NCI-H460 (cell line): ENCODE measurements at regions not wholly inside any gene's neighbourhood (a gene's known extent, or its start where the extent isn't known, plus 50 kb on each side); places are given as distances from the start of the nearest gene placed in this dataset.
"Not testable (repeated sequence)": the region's sequence is repeated elsewhere in the genome, so short reads cannot be mapped to it uniquely, and the experiment has no call there.

Experiments used
- DNase-seq: peaks from one replicate; pipeline ENCODE4 v3.0.0-alpha.2; 2016; ENCODE audit warnings: low read depth; ENCODE audit errors: extremely low read depth

DNA sequence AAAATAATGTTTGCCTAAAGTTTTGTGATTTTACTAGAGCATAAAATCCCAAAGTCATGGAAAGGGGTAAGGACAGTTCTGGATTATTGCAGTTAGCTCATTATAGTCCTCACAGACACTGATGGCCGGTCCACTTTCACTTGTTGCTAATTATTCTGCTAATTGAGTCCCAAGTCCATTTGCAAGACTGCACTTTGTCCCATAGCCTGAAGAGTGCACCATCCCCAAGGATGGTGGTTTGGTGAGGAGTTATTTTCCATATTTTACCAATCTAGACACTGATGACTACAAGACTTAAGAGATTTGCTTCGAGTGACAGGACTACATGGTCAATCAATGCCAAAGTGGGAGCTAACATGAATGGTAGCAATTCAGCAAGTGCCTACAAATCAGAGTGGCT lies 181.8 kb upstream of the CACNA2D1 start:
- no peak for DNase-seq

DNA sequence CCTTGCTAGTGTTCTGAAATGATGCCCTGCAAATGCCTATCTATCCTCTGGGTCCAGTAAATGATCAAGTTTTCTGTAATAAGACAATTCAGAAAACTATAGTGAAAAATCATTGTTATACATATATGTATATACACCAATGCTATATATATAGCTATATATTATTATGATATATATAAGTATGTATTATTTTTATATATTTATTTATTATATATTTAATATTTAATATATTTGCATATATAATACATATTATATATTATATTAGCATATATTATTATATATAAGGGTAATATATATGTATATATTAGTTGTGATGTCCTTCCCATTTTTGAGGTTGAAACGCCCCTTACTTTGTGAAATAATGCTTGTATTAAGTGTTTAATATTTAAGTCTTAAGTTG lies 181.4 kb upstream of the CACNA2D1 start:
- no peak for DNase-seq

DNA sequence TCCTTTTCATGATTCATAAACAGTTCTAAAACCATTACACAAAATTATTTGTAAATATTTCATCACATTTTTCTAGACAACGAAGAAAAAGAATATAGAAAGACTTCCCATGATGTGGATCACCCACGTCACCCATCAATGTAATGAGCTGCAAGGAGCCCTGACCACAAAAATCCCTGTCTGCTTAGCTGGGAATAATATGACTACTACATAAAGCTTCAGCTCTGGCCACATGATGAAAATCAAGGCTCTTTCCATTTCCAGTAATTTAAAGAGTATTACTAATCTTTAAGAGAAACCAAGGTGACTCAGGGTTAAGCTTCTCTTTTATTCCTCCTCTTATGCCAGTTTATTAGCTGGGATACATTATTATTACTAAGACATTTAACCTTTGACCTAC lies 180.8 kb upstream of the CACNA2D1 start:
- no peak for DNase-seq

DNA sequence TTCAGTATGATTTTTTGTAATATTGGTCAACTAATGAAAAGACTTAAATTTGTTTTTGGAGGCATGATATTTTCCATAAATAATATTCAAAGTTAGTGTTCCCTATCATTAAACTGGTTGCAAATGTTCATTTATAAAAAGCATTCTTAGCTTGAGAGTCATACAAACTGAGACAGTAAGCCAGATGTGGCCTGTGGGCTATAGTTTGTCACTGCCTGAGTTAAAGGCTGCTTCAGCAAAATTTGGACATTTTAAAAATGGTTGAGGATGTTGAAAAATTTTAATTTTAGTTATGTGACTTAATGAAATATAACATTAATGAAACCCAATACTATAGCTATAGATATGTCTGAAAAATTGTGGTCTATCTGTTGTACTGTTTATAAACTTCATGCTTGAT lies 180.2 kb upstream of the CACNA2D1 start:
- DNase-seq: no peak

DNA sequence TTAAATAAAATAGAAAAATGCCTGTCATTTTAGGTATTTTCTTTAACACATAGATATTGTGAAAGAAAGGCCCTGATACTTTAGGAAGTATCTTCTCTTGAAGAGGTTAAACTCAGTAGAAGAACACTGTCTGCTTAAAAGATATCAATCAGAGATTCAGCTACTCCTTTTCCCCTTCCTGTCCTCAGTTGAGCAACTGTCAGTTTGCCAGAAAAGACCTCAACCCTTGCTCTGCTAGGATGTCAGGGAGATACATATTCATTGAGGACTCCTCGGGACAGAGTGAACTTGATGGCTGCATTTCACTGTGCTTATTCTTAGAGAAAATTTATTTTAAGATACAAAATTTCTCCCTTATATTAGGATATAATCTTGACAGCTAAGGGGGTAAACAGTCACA lies 173.6 kb upstream of the CACNA2D1 start:
- no peak for DNase-seq

DNA sequence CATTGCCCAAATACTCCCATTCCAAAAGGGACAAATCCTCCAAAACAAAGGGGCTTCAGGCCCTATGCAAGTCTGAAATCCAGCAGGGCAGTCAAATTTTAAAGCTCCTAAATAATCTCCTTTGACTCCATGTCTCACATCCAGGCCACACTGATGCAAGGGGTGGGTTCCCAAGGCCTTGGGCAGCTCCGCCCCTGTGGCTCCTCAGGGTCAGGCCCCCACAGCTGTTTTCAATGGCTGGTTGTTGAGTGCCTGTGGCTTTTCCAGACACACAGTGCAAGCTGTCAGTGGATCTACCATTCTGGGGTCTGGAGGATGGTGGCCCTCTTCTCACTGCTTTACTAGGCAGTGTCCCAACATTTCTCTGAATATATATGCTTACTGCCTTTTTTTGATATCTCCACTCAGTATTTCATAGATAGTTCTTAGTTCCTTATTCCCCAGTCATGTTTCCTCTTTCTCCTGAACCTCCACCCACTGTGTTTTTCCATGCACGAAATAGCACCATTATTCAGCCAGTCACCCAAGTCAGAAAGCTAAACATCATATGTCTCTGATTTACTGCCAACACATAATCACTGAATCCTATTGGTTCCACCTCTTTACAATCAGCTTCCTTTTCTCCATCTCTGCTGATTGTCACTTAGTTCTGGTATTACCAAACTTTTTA lies 172.6 kb upstream of the CACNA2D1 start:
- DNase-seq: no peak

DNA sequence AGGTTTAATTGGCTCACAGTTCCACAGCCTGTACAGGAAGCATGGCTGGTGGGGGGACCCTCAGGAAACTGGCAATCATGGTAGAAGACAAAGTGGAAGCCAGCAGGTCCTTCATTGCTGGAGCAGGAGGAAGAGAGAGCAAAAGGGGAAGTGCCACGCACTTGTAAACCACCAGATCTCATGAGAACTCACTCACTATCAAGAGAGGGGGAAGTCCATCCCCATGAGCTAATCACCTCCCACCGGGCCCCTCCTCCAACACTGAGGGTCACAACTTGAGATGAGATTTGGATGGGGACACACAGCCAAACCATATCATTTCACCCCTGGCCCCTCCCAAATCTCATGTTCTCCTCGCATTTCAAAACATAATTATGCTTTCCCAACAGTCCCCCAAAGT lies 171.9 kb upstream of the CACNA2D1 start:
- DNase-seq: no peak

DNA sequence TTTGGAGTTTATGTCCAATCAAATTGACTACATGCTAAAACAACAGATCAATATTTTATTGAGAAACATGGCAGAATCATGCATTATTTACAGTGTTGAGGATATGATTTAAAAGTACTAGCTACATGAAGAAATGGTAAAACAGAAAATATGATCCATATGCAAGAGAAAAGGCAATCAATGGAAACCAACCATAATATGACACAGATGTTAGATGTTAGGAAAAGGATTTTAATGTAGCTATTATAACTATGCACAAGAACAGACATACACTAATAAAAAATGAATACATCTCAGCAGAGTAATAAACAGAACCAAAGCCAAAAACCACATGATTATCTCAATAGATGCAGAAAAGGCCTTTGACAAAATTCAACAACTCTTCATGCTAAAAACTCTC lies 166.2 kb upstream of the CACNA2D1 start:
- DNase-seq: no peak

DNA sequence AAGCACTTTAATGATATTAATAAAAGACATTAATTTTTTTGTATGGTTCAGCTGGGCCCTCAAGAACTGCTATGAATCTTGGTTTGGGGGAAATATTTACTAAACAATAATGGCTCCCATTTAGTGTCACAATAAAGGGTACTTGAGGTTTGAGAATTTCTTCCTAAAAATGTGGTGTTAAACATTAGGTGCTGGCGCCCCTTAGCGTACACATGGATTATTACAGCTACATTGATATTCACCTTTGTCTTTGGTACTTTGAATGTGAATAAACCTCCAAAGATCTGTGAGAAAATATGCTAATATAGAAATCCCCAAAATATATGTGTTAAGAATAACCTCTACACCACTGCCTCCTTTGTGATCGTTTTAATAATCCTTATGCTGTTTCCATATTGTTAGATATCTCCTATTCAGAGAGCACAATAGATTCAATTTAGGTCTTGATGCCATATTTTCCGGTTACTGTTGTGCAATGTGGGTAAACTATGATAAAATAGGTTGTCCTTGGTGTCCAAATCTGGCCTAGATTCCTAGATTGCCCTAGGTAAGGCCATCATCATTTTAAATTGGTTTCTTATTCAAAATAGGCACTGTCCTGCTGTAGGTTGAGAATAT lies 161.8 kb upstream of the CACNA2D1 start:
- DNase-seq: peak; percentile 39

DNA sequence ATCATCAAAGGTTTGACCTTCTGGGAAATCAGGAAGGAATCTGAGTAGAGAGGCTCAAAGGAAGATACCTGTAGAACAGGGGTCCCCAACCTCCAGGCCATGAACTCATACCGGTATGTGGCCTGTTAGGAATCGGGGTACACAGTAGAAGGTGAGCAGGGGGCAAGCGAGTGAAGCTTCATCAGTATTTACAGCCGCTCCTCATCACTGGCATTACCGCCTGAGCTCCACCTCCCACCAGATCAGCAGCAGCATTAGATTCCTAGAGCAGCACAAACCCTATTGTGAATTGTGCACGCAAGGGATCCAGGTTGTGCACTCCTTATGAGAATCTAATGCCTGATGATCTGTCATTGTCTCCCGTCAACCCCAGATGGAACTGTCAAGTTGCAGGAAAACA lies 158.5 kb upstream of the CACNA2D1 start:
- no peak for DNase-seq

DNA sequence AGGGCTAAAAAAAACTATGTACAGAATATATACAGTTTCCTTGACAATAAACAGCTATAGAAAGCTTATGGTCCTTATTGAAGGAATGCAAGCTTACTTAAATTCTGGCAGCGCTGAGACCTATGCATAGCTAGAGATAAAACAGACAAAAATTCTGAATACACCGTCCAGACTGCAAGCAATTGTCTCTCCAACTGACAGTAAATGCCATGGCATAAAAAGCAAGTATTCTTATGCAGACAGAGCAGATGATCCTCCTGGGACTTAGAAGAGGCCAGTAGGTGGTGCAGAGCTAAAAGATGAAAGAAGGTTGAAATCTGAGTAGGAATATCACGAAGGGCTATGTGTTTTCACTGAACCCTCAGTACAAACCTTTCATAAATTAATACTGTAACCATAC lies 157.0 kb upstream of the CACNA2D1 start:
- DNase-seq: no peak

DNA sequence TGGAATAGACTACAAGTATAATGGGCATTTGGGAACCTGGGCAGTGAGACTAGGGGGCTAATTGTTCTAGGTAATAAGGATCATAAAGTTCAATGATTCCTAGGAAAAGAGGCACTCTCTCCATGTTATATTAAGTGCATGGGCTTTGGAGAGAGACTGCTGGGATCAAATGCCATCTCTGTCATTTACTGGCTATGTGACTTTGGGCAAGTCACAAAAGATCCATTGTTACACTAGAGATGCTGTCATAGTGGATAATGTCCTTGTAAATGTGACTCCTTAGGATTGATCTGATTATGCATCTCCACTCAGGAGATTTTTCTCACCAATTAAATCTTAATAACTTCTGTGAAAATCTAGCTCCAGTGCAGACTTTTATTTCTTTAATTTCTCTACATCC lies 156.3 kb upstream of the CACNA2D1 start:
- no peak for DNase-seq

DNA sequence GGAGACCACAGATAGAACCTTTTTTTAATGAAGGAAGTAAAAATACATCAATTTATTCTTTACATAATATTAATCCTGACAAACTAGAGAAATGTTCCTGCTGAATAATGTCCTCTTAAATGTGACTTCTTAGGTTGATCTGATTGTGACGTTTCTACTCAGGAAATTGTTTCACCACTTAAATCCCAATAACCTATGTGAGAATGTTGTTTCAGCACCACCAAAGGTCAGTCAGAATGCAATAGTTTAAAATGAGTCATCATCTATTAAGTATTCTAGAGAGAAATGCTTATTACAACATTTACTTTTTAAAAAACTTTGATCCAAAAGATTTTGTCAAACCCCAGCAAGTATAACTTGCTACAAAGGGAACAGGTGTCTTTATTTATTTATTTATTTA lies 155.4 kb upstream of the CACNA2D1 start:
- DNase-seq: no peak

DNA sequence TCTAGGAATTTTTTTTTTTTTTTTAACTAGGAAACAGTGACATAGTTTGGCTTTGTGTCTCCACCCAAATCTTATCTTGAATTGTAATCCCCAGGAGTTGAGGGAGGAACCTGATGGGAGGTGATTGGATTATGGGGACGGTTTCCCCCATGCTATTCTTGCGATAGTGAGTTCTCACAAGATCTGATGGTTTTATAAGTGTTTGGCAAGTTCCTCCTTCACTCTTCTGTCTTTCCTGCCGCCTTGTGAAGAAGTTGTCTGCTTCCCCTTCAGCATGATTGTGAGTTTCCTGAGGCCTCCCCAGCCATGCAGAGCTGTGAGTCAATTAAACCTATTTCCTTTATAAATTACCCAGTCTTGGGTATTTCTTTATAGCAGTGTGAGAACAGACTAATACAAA lies 152.2 kb upstream of the CACNA2D1 start:
- DNase-seq: not testable (repeated sequence)

DNA sequence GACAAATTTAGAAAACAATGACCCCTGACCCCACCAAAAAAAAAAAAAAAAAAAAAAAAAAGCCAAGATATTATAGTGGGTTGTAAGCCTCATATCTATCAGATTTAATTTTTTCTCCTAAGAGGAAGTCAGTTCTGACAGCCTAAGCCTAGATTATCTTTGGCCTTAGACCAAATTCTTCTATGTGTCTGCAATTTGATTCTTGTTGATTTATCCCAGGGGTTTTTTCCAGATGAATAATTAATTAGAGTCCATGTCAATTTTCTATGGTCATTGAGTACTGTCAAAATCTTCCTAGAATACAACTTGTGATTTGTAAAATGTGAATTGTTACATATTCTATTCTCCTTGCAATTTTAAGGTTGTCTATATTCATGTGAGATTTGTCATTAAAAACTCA lies 151.6 kb upstream of the CACNA2D1 start:
- DNase-seq: no peak

DNA sequence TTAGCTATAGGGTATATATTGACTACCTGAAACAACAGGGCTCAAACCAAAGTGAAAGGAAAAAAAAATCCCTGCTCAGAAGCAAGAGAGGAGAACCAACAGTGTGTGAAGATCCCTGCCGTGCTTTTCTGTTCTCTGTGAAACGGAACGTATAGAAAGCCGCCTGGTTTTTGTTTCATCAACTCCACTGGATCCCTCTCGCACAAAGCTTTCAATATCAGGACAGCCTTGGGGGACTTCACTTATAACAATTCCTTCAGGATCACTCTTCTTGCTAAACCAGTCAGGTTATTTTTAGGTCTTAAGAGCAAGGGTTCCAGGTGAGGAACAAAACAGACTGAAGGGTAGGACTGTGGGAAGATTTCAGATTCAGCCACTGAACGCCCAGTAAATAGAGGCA lies 151.1 kb upstream of the CACNA2D1 start:
- DNase-seq: no peak

DNA sequence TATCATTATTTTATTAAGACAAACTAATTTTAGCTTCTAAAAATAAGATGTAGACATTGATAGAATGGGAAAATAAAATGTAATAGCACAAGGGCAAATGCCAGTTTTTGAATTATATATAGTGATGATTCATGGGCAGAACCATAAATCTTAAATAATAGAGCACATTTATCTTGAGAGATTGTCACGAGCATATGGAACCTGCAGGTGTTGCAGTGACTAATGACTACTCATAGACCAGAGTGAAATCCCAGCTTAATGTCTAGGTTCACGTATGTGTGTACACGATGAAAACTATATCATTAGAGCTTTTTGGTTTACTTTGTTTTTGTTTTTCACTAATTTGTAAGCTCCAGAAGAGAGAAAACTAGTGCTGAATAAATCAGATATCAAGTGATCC lies 150.2 kb upstream of the CACNA2D1 start:
- no peak for DNase-seq

DNA sequence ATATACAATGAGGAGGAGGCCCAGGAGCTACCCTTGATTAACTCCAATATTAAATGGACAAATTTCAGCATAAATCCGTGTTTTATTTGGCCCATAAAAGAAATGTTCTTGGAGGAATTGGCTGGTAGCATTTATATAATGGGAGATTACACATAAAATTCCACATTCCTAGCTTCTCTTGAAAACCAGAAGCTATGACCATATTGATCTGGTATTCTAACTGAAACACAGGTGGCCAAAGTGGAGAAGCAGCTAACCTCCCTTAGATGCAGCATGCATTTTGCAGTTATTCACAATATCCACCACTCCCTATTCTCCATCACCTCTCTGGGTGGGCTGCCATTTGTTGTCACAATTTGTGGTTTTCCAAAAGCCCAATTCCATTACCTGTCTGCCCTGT lies 148.8 kb upstream of the CACNA2D1 start:
- DNase-seq: no peak

DNA sequence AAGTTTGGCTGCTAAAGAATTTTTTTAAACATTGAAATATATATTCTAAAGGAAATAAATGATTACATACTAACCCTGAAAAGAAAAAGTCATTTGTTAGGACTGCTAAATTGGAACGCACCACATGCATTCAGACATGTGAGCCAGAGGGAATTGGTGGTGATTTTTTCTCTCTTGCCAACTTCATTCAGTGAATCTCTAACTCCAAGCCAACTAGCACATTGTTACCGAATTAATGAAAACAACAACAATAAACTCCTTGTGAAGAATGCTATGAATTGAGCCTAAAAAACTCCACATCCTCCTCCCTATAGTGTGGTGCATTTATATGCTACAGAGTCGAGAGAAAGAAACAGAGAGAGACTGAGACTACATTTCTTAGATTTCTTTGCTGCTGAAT lies 135.5 kb upstream of the CACNA2D1 start:
- DNase-seq: no peak

DNA sequence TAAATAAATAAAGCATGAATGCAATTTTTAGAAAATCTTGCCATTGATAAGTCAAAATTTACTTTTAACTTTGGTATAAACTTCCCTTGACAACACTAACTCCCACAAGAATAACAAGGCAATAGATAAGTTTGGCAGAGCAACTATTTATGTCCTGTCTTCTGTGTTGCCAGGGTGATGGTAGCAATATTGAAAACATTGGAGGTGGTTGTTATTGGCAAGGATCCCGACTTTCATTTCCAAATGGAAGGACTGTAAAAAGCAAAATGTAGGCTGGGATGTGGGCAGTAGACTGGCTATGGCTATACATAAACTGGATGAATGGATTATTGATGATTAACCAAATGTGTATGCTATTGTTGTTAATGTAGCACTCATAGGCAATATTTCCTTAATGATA lies 134.9 kb upstream of the CACNA2D1 start:
- DNase-seq: no peak

DNA sequence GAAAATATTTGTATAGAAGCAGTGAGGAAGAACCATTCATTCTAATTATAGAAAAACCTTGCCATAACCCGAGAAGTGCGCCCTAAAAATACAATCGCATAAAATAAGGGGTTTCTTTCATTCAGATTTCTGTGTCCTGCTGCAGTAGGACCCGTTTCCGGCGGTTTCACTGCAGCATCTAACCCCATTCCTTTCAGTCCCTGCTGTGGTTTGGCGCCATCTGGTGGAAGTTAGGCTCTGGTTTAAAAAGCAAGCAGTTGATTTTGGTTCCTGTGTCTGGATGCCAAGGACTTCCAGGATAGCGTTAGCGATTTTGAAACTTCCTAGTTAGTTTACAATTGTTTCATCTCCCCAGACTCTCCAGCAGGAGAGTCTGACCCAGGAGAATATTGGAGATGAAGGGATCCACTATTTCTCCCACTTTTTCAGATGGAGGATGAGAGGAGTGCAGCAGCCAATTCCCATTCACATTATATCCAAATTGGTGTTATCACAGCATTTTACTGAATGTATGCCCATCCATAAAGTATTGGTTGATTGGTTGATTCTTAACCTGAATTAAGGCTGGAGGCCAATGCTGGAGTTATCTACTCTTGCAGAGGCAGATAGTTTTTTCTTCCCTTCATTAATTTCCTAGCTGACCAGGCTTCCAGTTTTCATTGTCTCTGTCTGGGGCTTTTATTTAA lies 128.8 kb upstream of the CACNA2D1 start:
- DNase-seq: peak; percentile 87

DNA sequence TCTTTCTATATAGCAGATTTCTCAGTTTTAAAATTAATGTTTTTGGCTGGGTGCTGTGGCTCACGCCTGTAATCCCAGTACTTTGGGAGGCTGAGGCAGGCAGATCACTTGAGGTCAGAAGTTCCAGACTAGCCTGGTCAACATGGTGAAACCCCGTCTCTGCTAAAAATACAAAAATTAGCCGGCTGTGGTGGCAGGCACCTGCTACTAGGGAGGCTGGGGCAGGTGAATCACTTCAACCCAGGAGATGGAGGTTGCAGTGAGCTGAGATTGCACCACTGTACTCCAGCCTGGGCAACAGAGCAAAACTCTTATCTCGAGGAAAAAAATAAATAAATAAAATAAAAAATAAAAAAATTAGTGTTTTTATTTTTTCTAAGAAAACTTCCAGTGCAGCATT lies 127.5 kb upstream of the CACNA2D1 start:
- DNase-seq: not testable (repeated sequence)
